H1 (cell line): ENCODE measurements at regions not wholly inside any gene's neighbourhood (a gene's known extent, or its start where the extent isn't known, plus 50 kb on each side); places are given as distances from the start of the nearest gene placed in this dataset.

Experiments
- CTCF ChIA-PET: fragments of 300-600 bp; sonication (Branson Sonifier 250); formaldehyde crosslinking; loops from one replicate; lab custom pipeline; 2021; ENCODE audit not compliant: partially characterized antibody; lab: Charles Lee
- POLR2A ChIA-PET: fragments of 300-600 bp; sonication (Branson Sonifier 250); formaldehyde crosslinking; loops from one replicate; lab custom pipeline; 2021; ENCODE audit warnings: inconsistent platforms; ENCODE audit not compliant: partially characterized antibody; lab: Charles Lee
- DNase-seq, 2 experiments: peaks; one replicate each; pipeline versions ENCODE4 v3.0.0 to v3.0.0-alpha.2; 2010 to 2022; ENCODE audit warnings: low spot score in 2 of 2, low read depth in 1 of 2, mixed read lengths in 1 of 2
- FAIRE-seq: peaks from 2 replicates; lab custom pipeline; 2011; peaks lifted over from hg19 to GRCh38; lab: Jason Lieb, UNC
- H2AFZ ChIP-seq: 2 replicates; pipeline ENCODE4 v1.8.1; 2012; ENCODE audit warnings: low read length, inconsistent platforms
- H2AK5ac ChIP-seq: 2 replicates; pipeline ENCODE4 v1.6.1; 2013; ENCODE audit warnings: low read depth, low read length
- H2BK120ac ChIP-seq: replicated peaks from 2 replicates; pipeline ENCODE3; 2013; ENCODE audit warnings: low read depth, low read length, inconsistent platforms
- H2BK12ac ChIP-seq: 2 replicates; pipeline ENCODE4 v1.6.1; 2013; ENCODE audit warnings: low read depth, low read length
- H2BK15ac ChIP-seq: 2 replicates; pipeline ENCODE4 v1.6.1; 2013; ENCODE audit warnings: low read length
- H2BK20ac ChIP-seq: 2 replicates; pipeline ENCODE4 v1.6.1; 2013; ENCODE audit warnings: low read length
- H2BK5ac ChIP-seq: 2 replicates; pipeline ENCODE4 v1.6.1; 2013; ENCODE audit warnings: low read depth, low read length
- H3K14ac ChIP-seq: 2 replicates; pipeline ENCODE4 v1.6.1; 2013; ENCODE audit warnings: inconsistent platforms; ENCODE audit not compliant: insufficient read length
- H3K18ac ChIP-seq: 2 replicates; pipeline ENCODE4 v1.6.1; 2013; ENCODE audit warnings: low read length; ENCODE audit errors: extremely low read depth
- H3K23ac ChIP-seq: 2 replicates; pipeline ENCODE4 v1.6.1; 2013; ENCODE audit warnings: inconsistent platforms; ENCODE audit not compliant: insufficient read length
- H3K23me2 ChIP-seq: 2 replicates; pipeline ENCODE4 v1.6.1; 2013; ENCODE audit warnings: low read depth, low read length
- H3K27ac ChIP-seq: 2 replicates; pipeline ENCODE4 v1.6.1; 2011; ENCODE audit warnings: low read depth, low read length, inconsistent platforms
- H3K27me3 ChIP-seq, 4 experiments: replicated peaks in 1 of 4; 1 replicate in 1 of 4; 2 replicates in 3 of 4; pipeline versions ENCODE4 v1.6.1 to v1.8.1; 2011 to 2013; ENCODE audit warnings: low read length in 3 of 4, mild to moderate bottlenecking in 3 of 4, inconsistent platforms in 2 of 4, mixed read lengths in 2 of 4, moderate library complexity in 1 of 4; ENCODE audit not compliant: control insufficient read depth in 3 of 4, insufficient read depth in 3 of 4; ENCODE audit errors: extremely low read depth in 1 of 4
- H3K36me3 ChIP-seq, 4 experiments: 2 replicates each; pipeline versions ENCODE4 v1.6.1 to v1.8.1; 2011 to 2013; ENCODE audit warnings: mild to moderate bottlenecking in 4 of 4, low read length in 3 of 4, moderate library complexity in 2 of 4, control low read depth in 1 of 4, inconsistent platforms in 1 of 4; ENCODE audit not compliant: insufficient read depth in 4 of 4, control insufficient read depth in 2 of 4
- H3K4ac ChIP-seq: replicated peaks from 2 replicates; pipeline ENCODE3; 2013; ENCODE audit warnings: low read length, low read depth, mixed read lengths, inconsistent platforms; ENCODE audit not compliant: insufficient read length
- H3K4me1 ChIP-seq, 4 experiments: replicated peaks in 1 of 4; 1 replicate in 1 of 4; 2 replicates in 3 of 4; pipeline versions ENCODE4 v1.6.1 to v1.8.1; 2011 to 2013; ENCODE audit warnings: low read length in 3 of 4, inconsistent platforms in 2 of 4, mixed read lengths in 1 of 4; ENCODE audit not compliant: insufficient read depth in 4 of 4, control insufficient read depth in 3 of 4
- H3K4me2 ChIP-seq, 2 experiments: 2 replicates each; pipeline versions ENCODE4 v1.6.1 to v1.8.1; 2011 to 2013; ENCODE audit warnings: low read depth in 2 of 2, low read length in 2 of 2, control low read depth in 1 of 2, inconsistent platforms in 1 of 2, mild to moderate bottlenecking in 1 of 2; ENCODE audit not compliant: insufficient read depth in 1 of 2
- H3K4me3 ChIP-seq, 4 experiments: fragments of 200-600, 300-600 bp in 1 of 4; sonication (generic), shearing (Covaris generic), sonication (Bioruptor Twin) in 1 of 4; 2 replicates each; pipeline versions ENCODE4 v1.5.1 to v1.8.1; 2011 to 2016; ENCODE audit warnings: low read length in 4 of 4, low read depth in 3 of 4, control low read depth in 2 of 4, inconsistent platforms in 2 of 4, mild to moderate bottlenecking in 2 of 4, mixed read lengths in 1 of 4, moderate library complexity in 1 of 4; ENCODE audit not compliant: insufficient read depth in 2 of 4; ENCODE audit errors: extremely low read depth in 1 of 4
- H3K56ac ChIP-seq: replicated peaks from 2 replicates; pipeline ENCODE3; 2013; ENCODE audit warnings: low read depth, mild to moderate bottlenecking, mixed read lengths, low read length, inconsistent platforms; ENCODE audit not compliant: insufficient read length
- H3K79me1 ChIP-seq: 2 replicates; pipeline ENCODE4 v1.6.1; 2013; ENCODE audit warnings: low read depth, low read length, control low read depth
- H3K79me2 ChIP-seq, 2 experiments: 2 replicates each; pipeline versions ENCODE4 v1.6.1 to v1.8.1; 2012 to 2013; ENCODE audit warnings: low read length in 2 of 2, mild to moderate bottlenecking in 2 of 2, inconsistent platforms in 1 of 2; ENCODE audit not compliant: insufficient read depth in 2 of 2, control insufficient read depth in 1 of 2
- H3K9ac ChIP-seq, 4 experiments: replicated peaks in 1 of 4; 1 replicate in 1 of 4; 2 replicates in 3 of 4; pipeline versions ENCODE4 v1.6.1 to v1.8.1; 2011 to 2013; ENCODE audit warnings: low read depth in 3 of 4, low read length in 3 of 4, control low read depth in 2 of 4, mild to moderate bottlenecking in 2 of 4, moderate library complexity in 2 of 4, inconsistent platforms in 1 of 4; ENCODE audit errors: extremely low read depth in 1 of 4
- H3K9me3 ChIP-seq, 2 experiments: 2 replicates each; pipeline versions ENCODE4 v1.6.1 to v1.8.1; 2012 to 2013; ENCODE audit warnings: mild to moderate bottlenecking in 2 of 2, moderate library complexity in 2 of 2, control low read depth in 1 of 2, inconsistent platforms in 1 of 2, low read depth in 1 of 2, low read length in 1 of 2, mixed read lengths in 1 of 2; ENCODE audit not compliant: insufficient read depth in 2 of 2
- H4K20me1 ChIP-seq, 2 experiments: replicated peaks in 1 of 2; 2 replicates each; pipeline versions ENCODE3 to v1.8.1; 2011 to 2013; ENCODE audit warnings: inconsistent platforms in 2 of 2, low read length in 2 of 2, mild to moderate bottlenecking in 1 of 2; ENCODE audit not compliant: insufficient read depth in 2 of 2, control insufficient read depth in 1 of 2
- H4K5ac ChIP-seq: 2 replicates; pipeline ENCODE4 v1.6.1; 2013; ENCODE audit warnings: low read length, low read depth, mixed read lengths, inconsistent platforms; ENCODE audit not compliant: insufficient read length
- H4K8ac ChIP-seq: 2 replicates; pipeline ENCODE4 v1.8.0; 2013; ENCODE audit warnings: mild to moderate bottlenecking, moderate library complexity, low read length, inconsistent platforms; ENCODE audit not compliant: insufficient read depth; ENCODE audit errors: extremely low read depth
- H4K91ac ChIP-seq: replicated peaks from 2 replicates; pipeline ENCODE3; 2013; ENCODE audit warnings: low read length, mixed read lengths, inconsistent platforms; ENCODE audit not compliant: insufficient read length
- CTBP2 ChIP-seq: IDR thresholded peaks from 2 replicates; pipeline ENCODE4 v1.7.0; 2011; ENCODE audit warnings: borderline replicate concordance, mild to moderate bottlenecking, moderate library complexity, mixed read lengths, low read length; ENCODE audit not compliant: insufficient read depth, insufficient read length
- GTF2F1 ChIP-seq: IDR thresholded peaks from 2 replicates; pipeline ENCODE4 v1.6.1; 2012; ENCODE audit warnings: low read depth, low read length, improper control_type of control experiment, borderline replicate concordance
- PHF8 ChIP-seq: fragments of 200-600 bp; sonication (generic); conservative IDR thresholded peaks from 2 replicates; pipeline ENCODE4 v1.7.1; 2012; ENCODE audit warnings: low read depth, mild to moderate bottlenecking, inconsistent platforms, low read length, moderate library complexity
- POU5F1 ChIP-seq: IDR thresholded peaks from 2 replicates; pipeline ENCODE4 v1.6.1; 2011; ENCODE audit warnings: low read depth, mild to moderate bottlenecking, low read length, moderate library complexity
- RBBP5 ChIP-seq: IDR thresholded peaks from 2 replicates; pipeline ENCODE4 v1.7.1; 2012; ENCODE audit warnings: low read depth, mild to moderate bottlenecking, inconsistent platforms, low read length, moderate library complexity, borderline replicate concordance
- TAF1 ChIP-seq: IDR thresholded peaks from 2 replicates; pipeline ENCODE4 v1.6.1; 2011; ENCODE audit warnings: mild to moderate bottlenecking, low read depth, low read length
- TAF7 ChIP-seq: optimal IDR thresholded peaks from 2 replicates; pipeline ENCODE3; 2011; ENCODE audit warnings: low read depth, mild to moderate bottlenecking, inconsistent platforms, low read length, moderate library complexity, borderline replicate concordance
- WGBS, 2 experiments: shearing (Covaris generic) in 1 of 2; methylation state at CpG; one replicate each; pipeline versions ENCODE4 v1.1.6 to v1.1.7; 2013 to 2015; ENCODE audit warnings: low lambda C conversion rate in 2 of 2, mixed read lengths in 2 of 2, inconsistent platforms in 1 of 2, low coverage in 1 of 2, missing lambda C conversion rate in 1 of 2; ENCODE audit not compliant: insufficient replicate concordance in 2 of 2, insufficient coverage in 1 of 2, insufficient read length in 1 of 2; ENCODE audit errors: extremely low coverage in 1 of 2, missing lambda C conversion rate in 1 of 2; 5-methylcytosine and 5-hydroxymethylcytosine counted together
- TF ChIP-seq, protein P1 (sequence below): IDR thresholded peaks from 2 replicates; pipeline ENCODE4 v1.6.1; 2012; ENCODE audit warnings: inconsistent platforms
- TF ChIP-seq, protein P2 (sequence below): IDR thresholded peaks from 2 replicates; pipeline ENCODE4 v1.6.1; 2011; ENCODE audit warnings: low read length, improper control_type of control experiment

DNA sequence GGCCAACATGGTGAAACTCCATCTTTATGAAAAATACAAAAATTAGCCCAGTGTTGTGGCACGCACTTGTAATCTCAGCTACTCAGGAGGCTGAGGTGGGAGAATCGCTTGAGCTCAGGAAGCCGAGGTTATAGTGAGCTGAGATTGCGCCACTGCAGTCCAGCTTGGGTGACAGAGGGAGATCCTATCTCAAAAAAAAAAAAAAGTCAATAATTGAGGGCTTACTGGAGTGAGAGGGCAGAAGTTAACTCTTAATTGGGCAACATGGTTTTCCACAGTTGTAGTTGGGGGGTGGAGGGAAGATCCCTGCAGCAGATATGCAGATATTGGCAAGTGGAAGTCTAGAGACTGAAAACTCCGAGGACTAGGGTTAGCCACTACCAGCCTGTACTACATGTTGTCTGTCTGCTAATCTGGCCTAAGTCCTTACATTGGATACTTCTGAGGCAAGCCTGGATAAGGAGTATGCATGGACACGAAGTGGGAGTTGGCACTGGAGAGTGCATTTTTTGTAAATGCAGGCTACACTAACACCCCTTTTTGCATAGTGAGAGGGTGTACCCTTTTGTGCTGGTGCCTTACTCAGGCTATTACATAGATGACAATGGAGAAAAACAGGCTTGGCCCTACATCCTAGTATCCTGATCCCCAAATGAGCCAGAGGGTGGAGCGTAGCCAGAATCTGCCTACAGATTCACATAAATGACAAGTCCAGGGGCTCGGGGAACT, 89.0 kb upstream of the NIPBL start:
- POLR2A ChIA-PET = interaction anchor here (0.6 kb wide), 1 partner anchor 432 kb away, joined by 4 read pairs; no protein-coding TSS in a partner anchor
- Histone ChIP-seq H3K18ac (no peak overlapping the region), H4K8ac (no peak overlapping the region), H4K91ac (no peak overlapping the region), H3K79me1 (no peaks in the 10 kb centered on the region), H3K14ac (no peak overlapping the region), H3K27ac (no peak overlapping the region), H2BK120ac (no peak overlapping the region), H2AK5ac (no peak overlapping the region), H4K5ac (no peak overlapping the region), H2BK15ac (no peak overlapping the region), H3K4me2 (no peak overlapping the region), H3K4me1 (no peaks in the 10 kb centered on the region), H3K79me2 (no peaks in the 10 kb centered on the region), H3K4ac (no peak overlapping the region), H2BK5ac (no peak overlapping the region), H3K4me3 (no peak overlapping the region), H4K20me1 (no peaks in the 10 kb centered on the region), H2AFZ (no peak overlapping the region; the same call in 1 of the 2 replicates), H3K27me3 (no peaks in the 10 kb centered on the region), H3K9me3 (peaks cover 0 to 4% of the 10 kb centered on the region in 2 experiments; a peak in 1 of 4 replicates), H3K23me2 (no peaks in the 10 kb centered on the region), H3K36me3 (no peaks in the 10 kb centered on the region), H2BK20ac (no peak overlapping the region), H3K9ac (no peak overlapping the region), H3K56ac (no peak overlapping the region), H2BK12ac (no peak overlapping the region), H3K23ac (no peak overlapping the region)
- WGBS, 2 experiments = 83% methylated on average over 8 of the region's 8 CpGs; no CpG with 5 or more reads in 1 of the 2 experiments
- CTCF ChIA-PET = interaction anchor here (0.6 to 1.7 kb wide), 3 partner anchors 10 to 131 kb away, joined by 3 to 7 read pairs (median 5); no protein-coding TSS in a partner anchor
- FAIRE-seq (no peak), DNase-seq (no peak)
- TF ChIP-seq RBBP5 (no peak), TAF7 (no peak), TAF1 (no peak), PHF8 (no peak), CTBP2 (no peak), GTF2F1 (no peak), POU5F1 (no peak)
- TF ChIP-seq, protein P1, sequence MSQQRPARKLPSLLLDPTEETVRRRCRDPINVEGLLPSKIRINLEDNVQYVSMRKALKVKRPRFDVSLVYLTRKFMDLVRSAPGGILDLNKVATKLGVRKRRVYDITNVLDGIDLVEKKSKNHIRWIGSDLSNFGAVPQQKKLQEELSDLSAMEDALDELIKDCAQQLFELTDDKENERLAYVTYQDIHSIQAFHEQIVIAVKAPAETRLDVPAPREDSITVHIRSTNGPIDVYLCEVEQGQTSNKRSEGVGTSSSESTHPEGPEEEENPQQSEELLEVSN = no peak
- TF ChIP-seq, protein P2, sequence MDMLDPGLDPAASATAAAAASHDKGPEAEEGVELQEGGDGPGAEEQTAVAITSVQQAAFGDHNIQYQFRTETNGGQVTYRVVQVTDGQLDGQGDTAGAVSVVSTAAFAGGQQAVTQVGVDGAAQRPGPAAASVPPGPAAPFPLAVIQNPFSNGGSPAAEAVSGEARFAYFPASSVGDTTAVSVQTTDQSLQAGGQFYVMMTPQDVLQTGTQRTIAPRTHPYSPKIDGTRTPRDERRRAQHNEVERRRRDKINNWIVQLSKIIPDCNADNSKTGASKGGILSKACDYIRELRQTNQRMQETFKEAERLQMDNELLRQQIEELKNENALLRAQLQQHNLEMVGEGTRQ = no peak
